ENCODE measurements at regions not wholly inside any gene's neighbourhood (a gene's known extent, or its start where the extent isn't known, plus 50 kb on each side); places are given as distances from the start of the nearest gene placed in this dataset.

DNA sequence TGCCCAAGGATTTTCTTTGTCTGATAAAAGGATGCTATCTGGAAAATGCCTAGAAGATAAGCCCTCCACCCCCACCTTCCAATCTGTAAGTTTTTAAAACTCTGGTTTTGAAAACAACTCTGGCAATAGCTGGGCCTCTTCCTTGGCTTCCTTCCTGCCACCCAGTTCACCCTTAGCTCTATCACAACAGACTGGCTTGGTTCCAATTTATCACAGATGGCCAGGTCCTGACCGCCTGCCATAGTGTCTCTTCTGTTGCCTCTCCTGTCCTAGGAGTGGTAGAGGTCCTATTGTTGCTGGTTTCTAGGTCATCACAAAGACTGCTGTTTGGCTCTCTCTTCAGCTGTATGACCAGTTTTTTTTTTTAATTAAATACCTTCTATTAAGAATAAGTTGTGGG, 1727.9 kb upstream of the SLC39A10 start:
- no peak for FAIRE-seq

DNA sequence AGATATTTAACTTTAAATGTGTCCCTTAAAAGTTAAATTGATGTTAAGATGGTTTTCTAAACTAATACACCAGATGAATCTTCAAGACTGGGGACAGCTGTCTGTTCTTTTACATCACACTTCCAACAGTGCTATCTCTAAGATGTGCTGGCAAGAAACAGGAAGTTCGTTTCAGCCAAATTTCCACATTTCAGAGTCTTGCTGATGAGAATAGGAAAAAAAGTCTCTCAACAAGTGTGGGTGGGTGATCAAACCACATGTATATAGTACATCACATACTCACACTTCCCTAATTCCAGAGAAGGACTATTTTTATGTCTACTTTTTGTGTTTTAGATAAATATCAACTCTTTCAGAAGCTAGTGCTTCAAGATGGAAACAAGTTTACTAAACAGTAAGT, 1712.8 kb upstream of the TMEFF2 start:
- H3K27me3 ChIP-seq (ENCODE audit: control insufficient read depth in 2 of 2, insufficient read depth in 2 of 2, low read length in 2 of 2) = no peaks in the 10 kb centered on the region

More for the DNA sequence above, 1727.9 kb upstream of the SLC39A10 start:
- POLR2A ChIA-PET = no interaction called here
- no peaks in the 10 kb centered on the region for H3K9me1 ChIP-seq (replicated peaks; ENCODE audit: control insufficient read depth, extremely low read depth, insufficient read depth, low read length)
- no peak overlapping the region for H3K4me2 ChIP-seq (ENCODE audit: insufficient read depth, low read length)
- H3K9ac ChIP-seq (replicated peaks; ENCODE audit: extremely low read depth, insufficient read depth, low read length) = no peak overlapping the region
- dilution Hi-C loops (cut with MboI; ENCODE audit: extremely low pct_ligation_motif_present, low sequenced_read_pairs) = no loop called here
- peak overlapping the region; percentile 63 for H2AFZ ChIP-seq (ENCODE audit: low read depth, low read length)
- no peaks in the 10 kb centered on the region for H4K20me1 ChIP-seq (replicated peaks; ENCODE audit: control insufficient read depth, extremely low read depth, insufficient read depth, low read length)
- no peak overlapping the region for H3K4me3 ChIP-seq (replicated peaks in 1 of 3; ENCODE audit: insufficient read depth in 1 of 3, low read depth in 1 of 3, low read length in 3 of 3)
- intact Hi-C loops (cut with micrococcal nuclease) = no loop called here
- H3K4me1 ChIP-seq (ENCODE audit: control insufficient read depth, extremely low read depth, insufficient read depth, low read length) = peaks cover 9% of the 10 kb centered on the region
- no peak for TF ChIP-seq MYC (IDR thresholded peaks at IDR 0.05; ENCODE audit: low read depth, low read length)
- TF ChIP-seq, protein P1, sequence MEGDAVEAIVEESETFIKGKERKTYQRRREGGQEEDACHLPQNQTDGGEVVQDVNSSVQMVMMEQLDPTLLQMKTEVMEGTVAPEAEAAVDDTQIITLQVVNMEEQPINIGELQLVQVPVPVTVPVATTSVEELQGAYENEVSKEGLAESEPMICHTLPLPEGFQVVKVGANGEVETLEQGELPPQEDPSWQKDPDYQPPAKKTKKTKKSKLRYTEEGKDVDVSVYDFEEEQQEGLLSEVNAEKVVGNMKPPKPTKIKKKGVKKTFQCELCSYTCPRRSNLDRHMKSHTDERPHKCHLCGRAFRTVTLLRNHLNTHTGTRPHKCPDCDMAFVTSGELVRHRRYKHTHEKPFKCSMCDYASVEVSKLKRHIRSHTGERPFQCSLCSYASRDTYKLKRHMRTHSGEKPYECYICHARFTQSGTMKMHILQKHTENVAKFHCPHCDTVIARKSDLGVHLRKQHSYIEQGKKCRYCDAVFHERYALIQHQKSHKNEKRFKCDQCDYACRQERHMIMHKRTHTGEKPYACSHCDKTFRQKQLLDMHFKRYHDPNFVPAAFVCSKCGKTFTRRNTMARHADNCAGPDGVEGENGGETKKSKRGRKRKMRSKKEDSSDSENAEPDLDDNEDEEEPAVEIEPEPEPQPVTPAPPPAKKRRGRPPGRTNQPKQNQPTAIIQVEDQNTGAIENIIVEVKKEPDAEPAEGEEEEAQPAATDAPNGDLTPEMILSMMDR (IDR thresholded peaks at IDR 0.05; ENCODE audit: extremely low read depth in 1 of 2, insufficient read depth in 1 of 2, low read depth in 1 of 2, low read length in 2 of 2) = no peak
- H3K36me3 ChIP-seq (ENCODE audit: control insufficient read depth in 2 of 2, extremely low read depth in 1 of 2, insufficient read depth in 2 of 2, low read length in 2 of 2) = no peaks in the 10 kb centered on the region
- no peaks in the 10 kb centered on the region for H3K79me2 ChIP-seq (ENCODE audit: control insufficient read depth, insufficient read depth, low read length)
- DNase-seq (ENCODE audit: low read depth, low spot score) = peak; percentile 63
- no peak overlapping the region for H3K27ac ChIP-seq (ENCODE audit: insufficient read depth, low read depth, low read length)
- H3K27me3 ChIP-seq (ENCODE audit: control insufficient read depth in 2 of 2, insufficient read depth in 2 of 2, low read length in 2 of 2) = no peaks in the 10 kb centered on the region
- no TSS peak for BruUV-seq (replicated peaks)
- CTCF ChIA-PET = interaction anchor here (1.0 to 3.3 kb wide), 7 partner anchors 12 to 233 kb away, joined by 3 to 15 read pairs (median 5); no protein-coding TSS in a partner anchor
- H3K9me3 ChIP-seq (replicated peaks; ENCODE audit: control insufficient read depth, insufficient read depth, low read length) = no peaks in the 10 kb centered on the region

More for the DNA sequence above, 1712.8 kb upstream of the TMEFF2 start:
- no peak overlapping the region for H2AFZ ChIP-seq (ENCODE audit: low read depth, low read length)
- intact Hi-C loops (cut with micrococcal nuclease) (no loop called here), dilution Hi-C loops (cut with MboI; ENCODE audit: extremely low pct_ligation_motif_present, low sequenced_read_pairs) (no loop called here)
- no peaks in the 10 kb centered on the region for H3K9me3 ChIP-seq (replicated peaks; ENCODE audit: control insufficient read depth, insufficient read depth, low read length)
- no peak for TF ChIP-seq JUN (IDR thresholded peaks at IDR 0.05; ENCODE audit: borderline replicate concordance, insufficient read depth, insufficient read length, low read depth)
- no peak for TF ChIP-seq MYC (IDR thresholded peaks at IDR 0.05; ENCODE audit: low read depth, low read length)
- TF ChIP-seq, protein P2, sequence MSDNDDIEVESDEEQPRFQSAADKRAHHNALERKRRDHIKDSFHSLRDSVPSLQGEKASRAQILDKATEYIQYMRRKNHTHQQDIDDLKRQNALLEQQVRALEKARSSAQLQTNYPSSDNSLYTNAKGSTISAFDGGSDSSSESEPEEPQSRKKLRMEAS (IDR thresholded peaks at IDR 0.05; ENCODE audit: insufficient read depth, insufficient read length) = no peak
- TF ChIP-seq POLR2A (IDR thresholded peaks at IDR 0.05; ENCODE audit: low read depth, low read length) = no peak
- no peak for TF ChIP-seq GATA2 (IDR thresholded peaks at IDR 0.05; ENCODE audit: insufficient read depth, insufficient read length, low read depth, low read length)
- TF ChIP-seq EZH2 (IDR thresholded peaks at IDR 0.05; ENCODE audit: borderline replicate concordance, low read depth, low read length, severe bottlenecking) = no peak
- TF ChIP-seq FOS (IDR thresholded peaks at IDR 0.05; ENCODE audit: borderline replicate concordance, insufficient read depth, low read length) = no peak
- no peak for TF ChIP-seq POLR2AphosphoS5 (IDR thresholded peaks at IDR 0.05; ENCODE audit: insufficient read depth, low read depth, low read length)
- no peaks in the 10 kb centered on the region for H3K79me2 ChIP-seq (ENCODE audit: control insufficient read depth, insufficient read depth, low read length)
- no peaks in the 10 kb centered on the region for H3K4me1 ChIP-seq (ENCODE audit: control insufficient read depth, extremely low read depth, insufficient read depth, low read length)
- no peak overlapping the region for H3K4me3 ChIP-seq (replicated peaks in 1 of 3; ENCODE audit: insufficient read depth in 1 of 3, low read depth in 1 of 3, low read length in 3 of 3)
- no peaks in the 10 kb centered on the region for H3K9me1 ChIP-seq (replicated peaks; ENCODE audit: control insufficient read depth, extremely low read depth, insufficient read depth, low read length)
- ChIA-PET CTCF (interaction anchor here (0.9 to 1.3 kb wide), 2 partner anchors 11 to 23 kb away, joined by 3 read pairs; no protein-coding TSS in a partner anchor), POLR2A (no interaction called here)
- no peaks in the 10 kb centered on the region for H4K20me1 ChIP-seq (replicated peaks; ENCODE audit: control insufficient read depth, extremely low read depth, insufficient read depth, low read length)
- FAIRE-seq = no peak
- no peak for DNase-seq (ENCODE audit: low read depth, low spot score)
- BruUV-seq (replicated peaks) = no TSS peak
- no peaks in the 10 kb centered on the region for H3K36me3 ChIP-seq (ENCODE audit: control insufficient read depth in 2 of 2, extremely low read depth in 1 of 2, insufficient read depth in 2 of 2, low read length in 2 of 2)
- H3K4me2 ChIP-seq (ENCODE audit: insufficient read depth, low read length) = no peak overlapping the region
- H3K27ac ChIP-seq (ENCODE audit: insufficient read depth, low read depth, low read length) = no peak overlapping the region
- no peak overlapping the region for H3K9ac ChIP-seq (replicated peaks; ENCODE audit: extremely low read depth, insufficient read depth, low read length)

Measured in endothelial cell of umbilical vein (primary cell).